Aorta (tissue), 5 donors: ENCODE measurements at regions not wholly inside any gene's neighbourhood (a gene's known extent, or its start where the extent isn't known, plus 50 kb on each side); places are given as distances from the start of the nearest gene placed in this dataset.
"Not testable (repeated sequence)": the region's sequence is repeated elsewhere in the genome, so short reads cannot be mapped to it uniquely, and the experiment has no call there.

Experiments used
- ATAC-seq: fragments of 200-7000 bp; cut with Tn5 transposase; one replicate; pipeline ENCODE4 v1.9.1; 2022; ENCODE audit warnings: moderate library complexity; ENCODE audit not compliant: low FRiP score
- DNase-seq, 2 donors: peaks; one replicate each; pipeline ENCODE4 v3.0.0-alpha.2; 2020
- H3K27ac ChIP-seq, 2 donors: one replicate each; pipeline ENCODE4 v1.5.1; 2013; ENCODE audit warnings: low read length in 2 of 2, mild to moderate bottlenecking in 2 of 2, moderate library complexity in 2 of 2, control low read depth in 1 of 2, inconsistent platforms in 1 of 2, low read depth in 1 of 2
- H3K27me3 ChIP-seq, 2 donors: one replicate each; pipeline ENCODE4 v1.6.1; 2013; ENCODE audit warnings: control low read depth in 1 of 2, low read length in 1 of 2, mild to moderate bottlenecking in 1 of 2, moderate library complexity in 1 of 2; ENCODE audit not compliant: insufficient read depth in 2 of 2, control insufficient read depth in 1 of 2
- H3K36me3 ChIP-seq, 2 donors: one replicate each; pipeline ENCODE4 v1.6.1; 2013; ENCODE audit warnings: control low read depth in 1 of 2, low read length in 1 of 2, mild to moderate bottlenecking in 1 of 2; ENCODE audit not compliant: insufficient read depth in 2 of 2, control insufficient read depth in 1 of 2
- H3K4me1 ChIP-seq, 2 donors: one replicate each; pipeline ENCODE4 v1.6.1; 2013; ENCODE audit warnings: low read length in 2 of 2, control low read depth in 1 of 2, mild to moderate bottlenecking in 1 of 2, moderate library complexity in 1 of 2; ENCODE audit not compliant: insufficient read depth in 2 of 2, control insufficient read depth in 1 of 2
- H3K4me3 ChIP-seq, 2 donors: one replicate each; pipeline ENCODE4 v1.5.1; 2013; ENCODE audit warnings: low read length in 2 of 2, control low read depth in 1 of 2, mild to moderate bottlenecking in 1 of 2
- H3K9me3 ChIP-seq: one replicate; pipeline ENCODE4 v1.6.1; 2013; ENCODE audit warnings: mild to moderate bottlenecking, low read length; ENCODE audit not compliant: control insufficient read depth
- whole genome bisulfite sequencing, 2 donors: extraction: QIAGEN DNeasy Blood & Tissue Kit; methylation state at CpG; one replicate each; pipeline ENCODE4 v1.1.7; 2013; 5-methylcytosine and 5-hydroxymethylcytosine counted together
- intact Hi-C, 2 donors: fragments of 100-400 bp; cut with DNase I; formaldehyde crosslinking; loops; one replicate each; pipeline versions ENCODE4 v1.14.2 to v1.15.0; 2022
- donor health status: healthy with polysubstance abuse.
- donor health status: Bipolar disorder and iron deficiency.
- donor health status: DM: no; HTN: no; CAD: no.
- donor health status: DM: no; HTN: no; CAD: no.
- donor health status: DM: yes; HTN: yes; CAD: no.

DNA sequence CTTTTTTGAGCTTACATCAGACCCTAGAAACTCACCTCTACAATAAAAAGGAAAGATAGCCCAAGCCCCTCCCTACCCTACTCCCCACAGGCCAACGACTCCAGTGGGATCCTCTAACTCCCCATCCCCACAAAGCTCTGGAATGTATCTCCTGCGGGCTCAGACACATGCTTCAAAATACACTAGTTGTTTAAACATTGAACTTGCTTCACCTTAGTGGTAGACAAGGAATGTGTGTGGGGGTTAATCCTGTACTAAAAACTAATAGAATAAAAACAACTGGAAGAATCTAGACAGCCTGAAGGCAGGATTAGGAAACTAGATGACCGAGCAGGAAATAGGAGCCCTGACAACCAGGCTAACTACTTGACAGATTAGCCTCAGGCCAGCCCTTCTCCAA lies 211.5 kb downstream of the SUCLG1 start:
- no peak overlapping the region for H3K4me3 ChIP-seq
- no peaks in the 10 kb centered on the region for H3K36me3 ChIP-seq
- DNase-seq, result no peak
- no peaks in the 10 kb centered on the region for H3K9me3 ChIP-seq
- no peaks in the 10 kb centered on the region for H3K27me3 ChIP-seq
- 48 to 53% methylated on average over 3 of the region's 3 CpGs for WGBS, 2 donors
- intact Hi-C loops, result no loop called here
- no peak for ATAC-seq
- H3K4me1 ChIP-seq, result no peaks in the 10 kb centered on the region
- H3K27ac ChIP-seq, result no peak overlapping the region

- H3K9me3 ChIP-seq, result no peaks in the 10 kb centered on the region
- H3K27me3 ChIP-seq, result no peaks in the 10 kb centered on the region
- 49 to 57% methylated on average over 9 of the region's 9 CpGs for WGBS, 2 donors
- H3K4me1 ChIP-seq, result no peaks in the 10 kb centered on the region
- H3K27ac ChIP-seq, result no peak overlapping the region
- no peak overlapping the region for H3K4me3 ChIP-seq
- DNase-seq (no peak), ATAC-seq (no peak)
- no peaks in the 10 kb centered on the region for H3K36me3 ChIP-seq
- intact Hi-C loops, result no loop called here
Measured at GRCh38 chr2:84243788-84244733, 215.0 kb downstream of the SUCLG1 start.

DNA sequence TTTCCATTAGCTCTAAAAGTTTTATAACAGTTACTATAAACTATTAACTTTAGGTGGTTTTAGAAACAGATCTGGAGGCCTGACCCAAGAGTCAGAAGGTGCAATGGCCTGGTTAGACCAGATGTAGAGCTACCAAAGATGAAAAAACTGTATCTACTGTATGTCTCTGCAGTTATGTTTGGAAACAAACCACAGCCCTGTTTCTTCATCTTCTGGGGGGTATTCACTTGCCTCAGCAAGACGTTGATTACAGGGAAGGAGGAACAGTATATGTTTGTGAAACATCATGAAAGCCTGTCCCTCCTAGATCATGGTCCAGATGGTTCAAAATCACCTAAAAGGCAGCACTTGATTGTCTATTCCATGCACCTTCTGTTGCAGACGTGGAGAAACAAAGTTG lies 220.2 kb downstream of the SUCLG1 start:
- WGBS, 2 donors, result 45 to 51% methylated on average over 2 of the region's 2 CpGs
- no peaks in the 10 kb centered on the region for H3K36me3 ChIP-seq
- DNase-seq, result no peak
- ATAC-seq, result no peak
- intact Hi-C loops, result no loop called here
- H3K27me3 ChIP-seq, result no peaks in the 10 kb centered on the region
- no peaks in the 10 kb centered on the region for H3K9me3 ChIP-seq
- H3K27ac ChIP-seq, result no peak overlapping the region
- H3K4me1 ChIP-seq, result no peaks in the 10 kb centered on the region
- no peak overlapping the region for H3K4me3 ChIP-seq

DNA sequence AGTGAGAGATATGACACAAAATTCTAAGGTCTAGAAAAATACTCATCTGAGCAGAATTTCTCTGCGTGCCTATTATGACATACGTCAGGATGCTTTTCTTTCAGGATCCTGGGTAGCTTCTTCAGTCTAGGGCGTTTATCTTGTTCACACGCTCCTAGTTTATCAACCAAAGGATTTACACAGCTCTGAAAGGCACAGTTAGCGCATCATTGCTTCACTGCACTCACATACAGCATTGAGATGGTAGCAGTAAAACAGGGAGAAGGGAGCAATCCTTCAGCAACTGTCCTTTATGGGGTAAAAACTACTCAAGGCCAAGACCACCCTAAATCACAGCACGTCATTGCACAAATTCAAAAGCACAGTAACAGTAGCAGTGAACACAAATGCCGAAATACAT lies 222.8 kb downstream of the SUCLG1 start:
- no peak overlapping the region for H3K27ac ChIP-seq
- ATAC-seq (no peak), DNase-seq (no peak)
- WGBS, 2 donors, result 79 to 84% methylated on average over 7 of the region's 7 CpGs
- H3K4me3 ChIP-seq, result no peak overlapping the region
- H3K9me3 ChIP-seq, result no peaks in the 10 kb centered on the region
- intact Hi-C loops, result no loop called here
- no peaks in the 10 kb centered on the region for H3K36me3 ChIP-seq
- H3K27me3 ChIP-seq, result no peaks in the 10 kb centered on the region
- no peaks in the 10 kb centered on the region for H3K4me1 ChIP-seq

- H3K4me3 ChIP-seq, result no peak overlapping the region
- 35 to 50% methylated on average over 6 of the region's 6 CpGs for WGBS, 2 donors
- DNase-seq (no peak), ATAC-seq (no peak)
- intact Hi-C loops, result no loop called here
- no peaks in the 10 kb centered on the region for H3K36me3 ChIP-seq
- H3K9me3 ChIP-seq, result no peaks in the 10 kb centered on the region
- H3K4me1 ChIP-seq, result no peaks in the 10 kb centered on the region
- no peaks in the 10 kb centered on the region for H3K27me3 ChIP-seq
- no peak overlapping the region for H3K27ac ChIP-seq
Measured at GRCh38 chr2:84234103-84234502, 225.0 kb downstream of the SUCLG1 start.

GRCh38 chr2:84231478-84231877 lies 227.6 kb downstream of the SUCLG1 start:
- no peak for ATAC-seq
- WGBS, 2 donors, result 77 to 85% methylated on average over 1 of the region's 1 CpG

DNA sequence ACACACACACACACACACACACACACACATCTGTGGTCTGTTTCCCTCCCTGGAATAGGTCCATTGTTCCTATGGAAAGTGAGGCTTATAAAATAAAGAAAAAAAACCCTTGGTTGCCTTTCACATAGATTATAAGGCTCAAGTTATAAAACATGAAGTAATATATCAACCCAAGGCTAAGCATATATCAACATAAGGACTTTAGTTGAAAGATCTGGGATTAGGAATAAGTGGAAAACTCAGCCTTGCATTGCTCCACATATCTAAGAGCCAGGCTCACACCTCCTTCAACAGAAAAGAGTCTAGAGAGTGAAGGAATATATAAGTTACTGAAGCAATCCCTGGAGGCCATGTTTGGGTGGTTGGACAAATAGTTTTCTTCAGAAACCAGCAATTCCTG lies 235.0 kb downstream of the SUCLG1 start:
- H3K4me3 ChIP-seq, result no peak overlapping the region
- no peaks in the 10 kb centered on the region for H3K4me1 ChIP-seq
- no peaks in the 10 kb centered on the region for H3K27me3 ChIP-seq
- H3K9me3 ChIP-seq, result no peaks in the 10 kb centered on the region
- no peak overlapping the region for H3K27ac ChIP-seq
- DNase-seq (no peak), ATAC-seq (no peak)
- no peaks in the 10 kb centered on the region for H3K36me3 ChIP-seq
- intact Hi-C loops, result no loop called here

More at GRCh38 chr2:84231478-84231877, 227.6 kb downstream of the SUCLG1 start:
- intact Hi-C loops, result no loop called here
- Histone ChIP-seq H3K36me3 (no peaks in the 10 kb centered on the region), H3K27ac (no peak overlapping the region), H3K27me3 (no peaks in the 10 kb centered on the region), H3K4me1 (no peaks in the 10 kb centered on the region), H3K9me3 (no peaks in the 10 kb centered on the region), H3K4me3 (no peak overlapping the region)
- DNase-seq, result no peak

GRCh38 chr2:84223191-84223590 lies 235.9 kb downstream of the SUCLG1 start:
- no peak overlapping the region for H3K4me3 ChIP-seq
- ATAC-seq (no peak), DNase-seq (no peak)
- WGBS, 2 donors, result 66 to 72% methylated on average over 2 of the region's 2 CpGs
- no peaks in the 10 kb centered on the region for H3K9me3 ChIP-seq
- H3K4me1 ChIP-seq, result no peaks in the 10 kb centered on the region
- H3K36me3 ChIP-seq, result no peaks in the 10 kb centered on the region
- H3K27me3 ChIP-seq, result no peaks in the 10 kb centered on the region
- intact Hi-C loops, result no loop called here
- H3K27ac ChIP-seq, result no peak overlapping the region

- H3K27ac ChIP-seq, H3K4me1 ChIP-seq, H3K9me3 ChIP-seq, intact Hi-C loops, ATAC-seq, H3K36me3 ChIP-seq, H3K4me3 ChIP-seq, DNase-seq, H3K27me3 ChIP-seq: not testable (repeated sequence)
- WGBS, 2 donors, result 81 to 86% methylated on average over 2 of the region's 2 CpGs
Measured at GRCh38 chr2:84221102-84221501, 238.0 kb downstream of the SUCLG1 start.
